Epithelial cell of esophagus (primary cell): ENCODE measurements at regions not wholly inside any gene's neighbourhood (a gene's known extent, or its start where the extent isn't known, plus 50 kb on each side); places are given as distances from the start of the nearest gene placed in this dataset.
A peak's percentile ranks its signal among the peaks of the same experiment; 100 is the strongest.

Experiments used
- DNase-seq: peaks from one replicate; pipeline ENCODE4 v3.0.0; 2010; ENCODE audit warnings: low read depth
- H3K4me3 ChIP-seq: 2 replicates; pipeline ENCODE4 v1.5.1; 2011; ENCODE audit warnings: mild to moderate bottlenecking, low read length, control low read depth
- TF ChIP-seq, protein P1 (sequence below): IDR thresholded peaks from 2 replicates; pipeline ENCODE4 v1.5.1; 2011; ENCODE audit warnings: low read depth, mild to moderate bottlenecking, low read length, control low read depth, inconsistent platforms; ENCODE audit not compliant: insufficient read depth; ENCODE audit errors: missing control alignments

DNA sequence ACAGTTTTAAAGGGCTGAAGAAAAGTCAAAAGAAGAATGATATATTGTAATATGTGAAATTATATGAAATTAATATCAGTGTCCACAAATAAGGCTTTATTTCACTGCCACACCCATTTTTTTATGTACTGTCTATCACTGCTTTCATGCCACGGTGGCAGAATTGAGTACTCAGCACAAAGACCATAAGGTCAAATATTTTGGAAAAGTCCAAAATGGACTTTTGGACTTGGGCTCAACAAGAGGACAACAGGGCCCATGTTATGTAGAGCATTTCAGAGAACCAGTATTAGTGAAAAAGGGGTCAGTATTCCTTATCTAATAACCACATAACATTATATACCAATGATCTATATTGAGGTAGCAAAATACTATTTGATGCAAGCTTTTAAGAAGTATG, 427.2 kb downstream of the EPHA4 start:
- TF ChIP-seq, protein P1, sequence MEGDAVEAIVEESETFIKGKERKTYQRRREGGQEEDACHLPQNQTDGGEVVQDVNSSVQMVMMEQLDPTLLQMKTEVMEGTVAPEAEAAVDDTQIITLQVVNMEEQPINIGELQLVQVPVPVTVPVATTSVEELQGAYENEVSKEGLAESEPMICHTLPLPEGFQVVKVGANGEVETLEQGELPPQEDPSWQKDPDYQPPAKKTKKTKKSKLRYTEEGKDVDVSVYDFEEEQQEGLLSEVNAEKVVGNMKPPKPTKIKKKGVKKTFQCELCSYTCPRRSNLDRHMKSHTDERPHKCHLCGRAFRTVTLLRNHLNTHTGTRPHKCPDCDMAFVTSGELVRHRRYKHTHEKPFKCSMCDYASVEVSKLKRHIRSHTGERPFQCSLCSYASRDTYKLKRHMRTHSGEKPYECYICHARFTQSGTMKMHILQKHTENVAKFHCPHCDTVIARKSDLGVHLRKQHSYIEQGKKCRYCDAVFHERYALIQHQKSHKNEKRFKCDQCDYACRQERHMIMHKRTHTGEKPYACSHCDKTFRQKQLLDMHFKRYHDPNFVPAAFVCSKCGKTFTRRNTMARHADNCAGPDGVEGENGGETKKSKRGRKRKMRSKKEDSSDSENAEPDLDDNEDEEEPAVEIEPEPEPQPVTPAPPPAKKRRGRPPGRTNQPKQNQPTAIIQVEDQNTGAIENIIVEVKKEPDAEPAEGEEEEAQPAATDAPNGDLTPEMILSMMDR = no peak
- no peak for DNase-seq
- no peak overlapping the region for H3K4me3 ChIP-seq

GRCh38 chr2:221145396-221145795, 426.7 kb downstream of the EPHA4 start:
- TF ChIP-seq, protein P1 = no peak
- no peak overlapping the region for H3K4me3 ChIP-seq
- DNase-seq = no peak

GRCh38 chr2:221153226-221153625, 418.9 kb downstream of the EPHA4 start:
- TF ChIP-seq, protein P1 = no peak
- no peak for DNase-seq
- H3K4me3 ChIP-seq = no peak overlapping the region

GRCh38 chr2:221154176-221154575, 417.9 kb downstream of the EPHA4 start:
- TF ChIP-seq, protein P1 = no peak
- H3K4me3 ChIP-seq = no peak overlapping the region
- DNase-seq = no peak

- peak; percentile 16 for DNase-seq
- TF ChIP-seq, protein P1 = no peak
- H3K4me3 ChIP-seq = no peak overlapping the region
Measured at GRCh38 chr2:221156062-221156734, 415.9 kb downstream of the EPHA4 start.

GRCh38 chr2:221161186-221161585, 410.9 kb downstream of the EPHA4 start:
- no peak overlapping the region for H3K4me3 ChIP-seq
- no peak for DNase-seq
- TF ChIP-seq, protein P1 = no peak

GRCh38 chr2:221166292-221166691, 405.8 kb downstream of the EPHA4 start:
- DNase-seq = no peak
- TF ChIP-seq, protein P1 = no peak
- no peak overlapping the region for H3K4me3 ChIP-seq
